Motor neuron (in vitro differentiated cells): ENCODE measurements at regions not wholly inside any gene's neighbourhood (a gene's known extent, or its start where the extent isn't known, plus 50 kb on each side); places are given as distances from the start of the nearest gene placed in this dataset.
"Not testable (repeated sequence)": the region's sequence is repeated elsewhere in the genome, so short reads cannot be mapped to it uniquely, and the experiment has no call there.

Experiments
- ATAC-seq, 8 experiments: fragments of 200-7000 bp; cut with Tn5 transposase; replicated peaks in 6 of 8; 2 replicates each; pipeline ENCODE4 v1.8.0; 2021; ENCODE audit warnings: mild to moderate bottlenecking in 8 of 8, moderate library complexity in 8 of 8
- H3K27ac ChIP-seq, 2 donors: fragments of 250-450 bp; sonication (Bioruptor Pico); 2 replicates each; pipeline ENCODE4 v1.9.0; 2021; ENCODE audit warnings: antibody characterized with exemption in 2 of 2, mild to moderate bottlenecking in 2 of 2, moderate library complexity in 1 of 2
- H3K4me1 ChIP-seq, 2 donors: fragments of 250-450 bp; sonication (Bioruptor Pico); replicated peaks in 1 of 2; 2 replicates each; pipeline ENCODE4 v1.6.1; 2021; ENCODE audit warnings: antibody characterized with exemption in 2 of 2, mild to moderate bottlenecking in 2 of 2, moderate library complexity in 1 of 2
- H3K4me3 ChIP-seq, 5 donors: fragments of 250-450 bp; sonication (Bioruptor Pico); 2 replicates each; pipeline ENCODE4 v1.9.0; 2021; ENCODE audit warnings: antibody characterized with exemption in 5 of 5, mild to moderate bottlenecking in 5 of 5, moderate library complexity in 4 of 5
- WGBS, 10 experiments: fragments of 450-650 bp; shearing (Covaris generic); methylation state at CpG; one replicate each; pipeline ENCODE4 v1.0.0; 2022; 5-methylcytosine and 5-hydroxymethylcytosine counted together
- in situ Hi-C, 9 experiments: fragments of 400-800 bp; cut with MboI; loops; one replicate each; pipeline ENCODE4 v1.15.0; 2021; ENCODE audit warnings: low sequenced_read_pairs in 9 of 9, low pct_unique_long_range_greater_than_20kb in 2 of 9; ENCODE audit not compliant: unreplicated experiment in 9 of 9

DNA sequence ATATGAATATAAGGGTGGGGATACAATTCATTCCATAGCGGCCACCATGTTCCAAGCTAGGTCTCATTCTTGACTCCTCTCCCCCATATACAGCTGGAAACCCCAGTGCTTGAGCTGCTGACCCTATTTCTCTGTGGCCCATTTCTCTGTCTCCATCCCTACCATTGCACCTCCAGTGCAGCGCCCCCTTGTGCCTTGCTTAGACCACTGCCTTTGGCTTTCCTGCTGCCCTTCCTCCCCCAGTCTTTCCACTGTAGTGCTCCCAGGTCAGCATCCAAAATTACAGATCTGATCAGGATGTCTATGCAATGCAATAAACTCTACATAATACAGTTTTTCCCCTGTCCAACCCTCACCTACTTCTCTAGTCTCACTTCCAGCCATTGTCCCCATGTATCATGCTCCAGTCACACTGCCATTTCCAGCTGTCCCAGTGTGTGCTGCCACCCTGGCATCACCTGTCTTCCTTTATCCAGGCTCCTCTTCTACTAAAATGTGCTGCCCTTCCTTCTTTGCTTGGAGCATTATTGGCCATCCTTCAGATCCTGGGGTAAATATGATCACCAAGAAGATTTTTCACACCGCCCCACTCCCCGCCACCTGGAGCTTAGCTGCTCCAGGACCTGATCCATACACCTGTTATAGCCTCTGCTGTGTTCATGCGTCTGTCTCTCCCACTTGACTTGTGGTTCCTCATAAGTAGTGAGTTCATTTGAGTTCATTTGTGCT is 199.4 kb upstream of the IPO5 start:
- ATAC-seq: no peak
- in situ Hi-C loops: no loop called here
- 0 to 100% (median 60%) methylated on average over 1 to 5 of the region's 5 CpGs; no CpG with 5 or more reads in 1 of the 10 experiments for WGBS, 10 experiments
- Histone ChIP-seq H3K4me3 (no peak overlapping the region), H3K27ac (no peak overlapping the region), H3K4me1 (peaks cover 7 to 12% of the 10 kb centered on the region in 2 donors)

DNA sequence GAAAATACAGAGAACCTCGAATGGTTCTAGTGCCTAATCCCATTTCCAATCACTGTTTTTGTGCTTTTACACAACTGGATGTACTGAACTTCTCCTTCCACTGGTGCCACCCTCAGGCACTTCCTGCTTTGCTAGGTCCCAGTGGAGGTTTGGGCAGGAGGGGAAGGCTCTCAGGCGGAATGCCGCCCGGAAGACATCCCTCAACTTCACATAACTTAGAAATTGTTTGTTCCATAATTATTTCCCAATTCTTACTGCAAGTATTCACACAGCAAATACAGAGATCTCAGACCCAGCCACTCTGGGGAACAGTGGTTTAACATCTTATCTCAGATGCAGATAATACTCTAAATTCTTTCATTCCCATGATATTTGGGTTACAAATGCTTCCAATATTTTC is 195.7 kb upstream of the IPO5 start:
- H3K4me1 ChIP-seq: peaks cover 3 to 8% of the 10 kb centered on the region in 2 donors
- in situ Hi-C loops: no loop called here
- no peak overlapping the region for H3K4me3 ChIP-seq
- no peak overlapping the region for H3K27ac ChIP-seq
- no peak for ATAC-seq
- 20 to 100% (median 87%) methylated on average over 1 to 4 of the region's 4 CpGs; no CpG with 5 or more reads in 1 of the 10 experiments for WGBS, 10 experiments

DNA sequence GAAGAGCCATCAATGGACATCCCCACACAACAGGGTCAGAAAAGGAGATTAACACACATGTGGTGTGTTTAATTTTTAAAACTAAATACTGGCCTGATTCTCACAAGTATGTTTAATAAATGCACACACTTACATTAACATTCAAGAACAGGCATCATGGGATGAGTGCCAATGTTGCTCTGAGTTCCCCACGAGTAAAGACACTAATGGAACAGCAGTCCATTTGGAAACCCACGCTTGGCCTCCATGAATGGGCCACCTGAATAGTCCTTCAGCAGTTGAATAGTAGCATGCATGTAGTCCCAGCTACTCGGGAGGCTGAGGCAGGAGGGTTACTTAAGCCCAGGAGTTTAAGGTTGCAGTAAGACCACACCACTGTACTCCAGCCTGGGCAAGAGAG is 195.2 kb upstream of the IPO5 start:
- in situ Hi-C loops: no loop called here
- no peak overlapping the region for H3K27ac ChIP-seq
- H3K4me3 ChIP-seq: no peak overlapping the region
- ATAC-seq: no peak
- WGBS, 10 experiments: 0 to 55% (median 13%) methylated on average over 1 to 3 of the region's 3 CpGs; no CpG with 5 or more reads in 2 of the 10 experiments
- peaks cover 0 to 2% of the 10 kb centered on the region in 2 donors for H3K4me1 ChIP-seq

DNA sequence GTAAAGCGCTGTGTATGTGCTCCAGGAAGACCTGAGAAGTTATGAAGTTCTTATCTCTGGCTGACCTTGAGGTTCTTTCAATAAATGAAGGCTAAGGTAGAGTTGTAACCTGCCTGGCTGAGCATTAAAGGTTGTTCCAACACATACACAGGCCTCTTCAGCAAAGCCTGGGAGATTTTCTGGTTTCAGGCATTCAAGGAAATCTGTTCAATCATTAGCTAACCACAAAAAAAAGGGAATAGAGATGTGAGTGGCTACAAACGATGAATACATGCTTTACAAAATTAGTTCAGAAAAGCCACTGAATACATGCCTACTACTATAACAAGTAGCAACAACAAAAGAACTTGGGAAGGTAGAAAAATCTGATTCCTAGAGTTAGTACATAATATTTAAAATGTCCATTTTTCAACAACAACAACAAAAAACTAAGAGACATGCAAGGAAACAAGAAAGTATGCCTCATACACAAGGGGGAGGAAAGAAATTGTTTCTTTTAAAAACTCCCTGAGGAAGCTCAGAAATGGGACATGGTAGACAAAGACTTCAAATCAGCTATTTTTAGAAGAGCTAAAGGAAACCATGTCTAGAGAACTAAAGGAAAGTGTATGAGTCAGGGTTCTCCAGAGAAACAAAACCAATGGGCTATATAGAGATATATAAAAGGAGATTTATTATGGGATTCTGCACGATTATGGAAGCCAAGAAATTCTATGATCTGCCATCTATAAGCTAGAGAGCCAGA is 191.5 kb upstream of the IPO5 start:
- Histone ChIP-seq H3K4me3 (no peak overlapping the region), H3K4me1 (peaks cover 0 to 3% of the 10 kb centered on the region in 2 donors), H3K27ac (no peak overlapping the region)
- WGBS, 10 experiments: 0 to 80% (median 61%) methylated on average over 1 to 3 of the region's 3 CpGs
- in situ Hi-C loops: no loop called here
- no peak for ATAC-seq

DNA sequence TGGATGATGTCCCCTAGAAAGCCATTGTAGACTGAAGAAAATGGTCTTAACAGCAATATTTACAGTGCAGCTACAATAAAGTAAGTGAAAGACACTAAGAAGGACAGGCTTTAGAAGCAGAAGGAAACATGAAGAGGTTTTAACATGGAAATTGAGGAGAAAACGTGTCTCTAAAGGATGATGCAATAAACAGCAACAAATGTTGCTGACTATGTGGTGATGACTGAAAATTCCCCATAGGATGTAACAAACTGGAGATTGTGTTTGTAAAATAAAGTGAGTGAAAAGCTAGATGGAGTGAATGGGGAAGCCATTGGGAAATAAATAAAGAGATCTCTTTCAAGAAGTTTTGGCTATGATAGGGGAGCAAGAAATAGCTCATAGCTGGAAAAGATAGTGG is 186.7 kb upstream of the IPO5 start:
- no peak overlapping the region for H3K4me3 ChIP-seq
- in situ Hi-C loops: no loop called here
- no peak overlapping the region for H3K27ac ChIP-seq
- WGBS, 10 experiments: 0 to 80% (median 44%) methylated on average over 1 of the region's 1 CpG; no CpG with 5 or more reads in 1 of the 10 experiments
- no peak for ATAC-seq
- H3K4me1 ChIP-seq: peaks cover 0 to 3% of the 10 kb centered on the region in 2 donors

DNA sequence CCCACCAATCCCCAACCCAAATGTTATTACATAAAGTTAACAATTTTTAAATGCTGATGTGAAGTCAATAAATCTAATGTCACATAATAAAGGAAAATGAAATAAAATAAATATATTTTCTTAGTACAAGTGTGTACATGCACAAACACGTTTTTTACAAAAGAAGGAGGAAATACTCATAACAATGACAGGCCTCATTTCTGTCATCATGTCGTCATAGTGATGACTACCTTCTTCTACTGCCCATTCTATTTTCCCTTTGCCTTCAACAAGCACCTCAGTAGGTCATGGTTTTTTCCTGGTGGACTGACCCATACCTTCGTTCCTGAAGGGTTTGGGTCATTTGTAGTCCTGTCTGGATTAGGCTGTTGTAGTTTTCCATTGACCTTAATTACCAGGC is 185.3 kb upstream of the IPO5 start:
- 0 to 80% (median 45%) methylated on average over 1 to 3 of the region's 3 CpGs; no CpG with 5 or more reads in 2 of the 10 experiments for WGBS, 10 experiments
- no peak overlapping the region for H3K27ac ChIP-seq
- peaks cover 0 to 3% of the 10 kb centered on the region in 2 donors for H3K4me1 ChIP-seq
- in situ Hi-C loops: no loop called here
- H3K4me3 ChIP-seq: no peak overlapping the region
- no peak for ATAC-seq

DNA sequence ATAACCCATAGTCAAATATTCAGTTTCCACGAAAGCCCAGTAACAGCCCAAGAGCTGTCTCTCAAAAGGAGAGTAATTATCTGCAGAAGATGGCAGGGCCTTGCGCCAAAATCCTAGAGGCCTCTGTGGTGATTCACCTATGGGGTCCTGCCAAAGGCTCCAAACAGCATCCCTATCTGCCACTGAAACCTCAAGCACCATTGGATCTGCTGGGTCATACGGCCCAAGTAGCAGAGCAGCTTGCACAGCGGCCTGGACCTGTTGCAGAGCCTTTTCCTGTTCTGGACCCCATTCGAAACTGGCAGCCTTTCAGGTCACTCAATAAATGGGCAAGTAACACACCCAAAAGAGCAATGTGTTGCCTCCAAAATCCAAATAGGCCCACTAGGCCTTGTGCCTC is 183.2 kb upstream of the IPO5 start:
- 20 to 100% (median 80%) methylated on average over 1 to 5 of the region's 5 CpGs; no CpG with 5 or more reads in 4 of the 10 experiments for WGBS, 10 experiments
- ATAC-seq, H3K4me3 ChIP-seq, in situ Hi-C loops, H3K4me1 ChIP-seq, H3K27ac ChIP-seq: not testable (repeated sequence)

DNA sequence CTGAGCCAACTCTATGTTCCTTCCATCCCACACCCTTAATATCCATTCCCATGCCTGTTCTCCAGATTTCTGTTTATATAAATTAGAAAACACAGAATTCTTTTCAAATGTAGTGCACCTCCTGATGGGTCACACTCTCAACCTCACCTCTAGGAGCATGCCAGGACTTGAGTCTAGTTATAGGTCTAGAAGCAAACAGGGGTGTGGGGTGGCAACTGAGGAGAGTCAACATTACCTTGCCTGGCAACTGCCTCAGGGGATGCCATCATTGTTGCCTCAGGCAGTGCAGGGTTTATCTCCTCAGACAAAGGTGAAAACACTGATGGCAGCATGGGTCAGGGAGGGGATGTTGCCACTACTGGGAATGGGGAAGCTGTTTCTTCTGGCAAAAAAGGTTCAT is 181.0 kb upstream of the IPO5 start:
- H3K27ac ChIP-seq, in situ Hi-C loops, H3K4me3 ChIP-seq, H3K4me1 ChIP-seq, ATAC-seq: not testable (repeated sequence)

DNA sequence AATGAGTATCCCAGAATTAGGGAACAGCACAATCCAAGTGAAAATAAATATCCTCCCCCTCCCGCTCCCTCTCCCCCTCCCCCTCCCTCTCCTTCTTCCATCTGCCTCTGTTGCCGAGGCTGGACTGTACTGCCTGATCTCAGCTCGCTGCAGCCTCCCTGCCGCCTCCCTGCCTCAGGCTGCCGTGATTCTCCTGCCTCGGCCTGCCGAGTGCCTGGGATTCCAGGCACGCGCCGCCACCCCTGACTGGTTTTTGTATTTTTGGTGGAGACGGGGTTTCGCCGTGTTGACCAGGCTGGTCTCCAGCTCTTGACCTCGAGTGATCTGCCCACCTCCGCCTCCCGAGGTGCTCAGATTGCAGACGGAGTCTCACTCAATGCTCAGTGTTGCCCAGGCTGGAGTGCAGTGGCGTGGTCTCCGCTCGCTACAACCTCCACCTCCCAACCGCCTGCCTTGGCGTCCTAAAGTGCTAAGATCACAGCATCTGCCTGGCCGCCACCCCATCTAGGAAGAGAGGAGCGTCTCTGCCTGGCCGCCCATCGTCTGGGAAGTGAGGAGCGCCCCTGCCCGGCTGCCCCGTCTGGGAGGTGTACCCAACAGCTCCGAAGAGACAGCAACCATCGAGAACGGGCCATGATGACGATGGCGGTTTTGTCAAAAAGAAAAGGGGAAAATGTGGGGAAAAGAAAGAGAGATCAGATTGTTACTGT is 178.9 kb upstream of the IPO5 start:
- ATAC-seq, in situ Hi-C loops, H3K27ac ChIP-seq, H3K4me3 ChIP-seq, H3K4me1 ChIP-seq: not testable (repeated sequence)
- WGBS, 10 experiments: no CpG with 5 or more reads among the region's 34 CpGs

DNA sequence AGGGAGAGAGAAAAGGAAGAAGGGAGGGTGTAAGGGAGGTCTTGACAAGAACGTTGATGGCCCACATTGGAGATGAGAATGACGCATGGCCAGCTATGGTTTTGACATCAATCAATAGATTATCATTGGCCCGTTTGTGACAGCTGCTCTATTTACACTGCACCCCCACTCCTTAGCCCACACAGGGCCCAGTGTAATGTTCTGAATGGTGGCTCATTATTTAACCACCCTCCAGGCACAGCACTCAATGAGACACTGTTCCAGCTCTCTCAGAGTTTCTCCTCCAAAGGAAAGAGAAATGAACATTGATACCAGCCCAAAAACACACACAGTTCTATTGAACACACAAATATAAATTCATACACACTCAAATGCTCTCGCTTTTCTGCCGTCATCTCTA is 173.0 kb upstream of the IPO5 start:
- H3K4me1 ChIP-seq: no peaks in the 10 kb centered on the region
- in situ Hi-C loops: no loop called here
- ATAC-seq: no peak
- WGBS, 10 experiments: 14 to 92% (median 71%) methylated on average over 1 to 5 of the region's 5 CpGs
- H3K4me3 ChIP-seq: no peak overlapping the region
- H3K27ac ChIP-seq: no peak overlapping the region

DNA sequence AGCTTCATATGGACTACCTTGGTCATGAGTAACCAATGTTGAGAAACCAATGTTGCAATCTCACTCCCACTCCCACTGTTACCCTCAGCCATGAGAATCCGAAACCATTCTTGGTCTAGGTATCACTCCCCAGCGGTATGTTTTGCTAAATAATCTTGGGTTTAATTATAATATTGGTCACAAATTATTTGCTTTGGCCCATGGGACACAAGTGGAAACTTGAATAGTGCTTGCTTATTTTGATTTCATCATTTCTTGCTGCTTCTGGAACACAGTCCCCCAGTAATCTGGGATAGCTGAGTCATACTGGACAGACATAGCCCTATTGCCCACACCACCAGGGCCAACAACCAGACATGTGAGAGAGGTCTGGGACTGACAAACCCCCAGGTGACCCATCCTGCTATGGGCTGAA is 171.6 kb upstream of the IPO5 start:
- 0 to 100% (median 52%) methylated on average over 1 to 2 of the region's 2 CpGs; no CpG with 5 or more reads in 3 of the 10 experiments for WGBS, 10 experiments
- in situ Hi-C loops: no loop called here
- no peak for ATAC-seq
- Histone ChIP-seq H3K4me3 (no peak overlapping the region), H3K4me1 (no peaks in the 10 kb centered on the region), H3K27ac (no peak overlapping the region)

DNA sequence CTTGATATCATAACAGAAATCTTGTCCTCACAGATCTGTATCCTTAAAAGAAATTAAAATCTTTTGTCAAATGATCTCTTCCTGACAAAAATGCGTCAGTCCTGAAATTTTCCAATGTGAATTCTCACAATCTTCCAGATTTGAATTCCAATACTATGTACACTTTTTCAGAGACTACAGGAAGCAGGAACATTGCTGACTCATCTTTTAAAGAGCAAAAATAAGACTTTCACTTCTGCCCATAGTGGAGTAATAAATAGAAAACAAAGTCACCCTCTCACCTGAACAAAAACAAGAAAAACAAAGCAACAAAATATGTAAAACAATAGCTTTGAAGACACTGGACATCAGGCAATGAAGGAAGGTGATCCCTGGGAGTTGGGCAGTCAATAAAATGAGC is 167.0 kb upstream of the IPO5 start:
- ATAC-seq: no peak
- no peak overlapping the region for H3K27ac ChIP-seq
- no peaks in the 10 kb centered on the region for H3K4me1 ChIP-seq
- H3K4me3 ChIP-seq: no peak overlapping the region
- in situ Hi-C loops: no loop called here
- 0 to 100% (median 83%) methylated on average over 1 of the region's 1 CpG; no CpG with 5 or more reads in 1 of the 10 experiments for WGBS, 10 experiments

DNA sequence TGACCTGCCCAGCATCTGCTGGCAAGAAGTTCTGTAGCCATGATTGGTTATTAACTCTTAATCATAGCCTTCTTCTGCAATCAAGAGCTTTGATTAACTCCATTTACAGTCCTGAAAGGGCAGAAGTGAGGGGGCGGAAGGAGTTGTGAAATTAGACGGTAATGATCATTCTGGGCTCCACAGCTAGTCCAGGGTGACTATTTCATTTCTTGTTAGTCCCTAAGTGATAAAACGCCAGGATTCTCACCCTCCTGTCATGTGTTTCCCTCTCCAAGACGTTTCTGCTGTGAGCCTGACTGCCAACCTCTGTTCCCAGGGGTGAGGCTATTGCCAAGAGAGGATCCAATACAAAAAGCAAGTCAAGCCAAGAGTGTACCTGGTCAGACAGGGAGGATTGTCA is 155.9 kb upstream of the IPO5 start:
- no peak for ATAC-seq
- 80 to 100% (median 87%) methylated on average over 1 to 3 of the region's 4 CpGs; no CpG with 5 or more reads in 7 of the 10 experiments for WGBS, 10 experiments
- Histone ChIP-seq H3K4me3 (no peak overlapping the region), H3K4me1 (no peaks in the 10 kb centered on the region), H3K27ac (no peak overlapping the region)
- in situ Hi-C loops: no loop called here
